UCSD-AML1 (cell line): ENCODE measurements at regions not wholly inside any gene's neighbourhood (a gene's known extent, or its start where the extent isn't known, plus 50 kb on each side); places are given as distances from the start of the nearest gene placed in this dataset.

Source experiments
- DNase-seq: peaks from one replicate; lab custom pipeline; 2025; ENCODE audit not compliant: unreplicated experiment; lab: John Stamatoyannopoulos, UW

- no peak for DNase-seq
Observed at GRCh38 chr4:145427991-145428390, 53.7 kb upstream of the SMAD1 start.

GRCh38 chr4:145427221-145427620 is 54.4 kb upstream of the SMAD1 start:
- no peak for DNase-seq

GRCh38 chr4:145423017-145423708 is 58.5 kb upstream of the SMAD1 start:
- no peak for DNase-seq

- DNase-seq: no peak
Observed at GRCh38 chr4:145420595-145421214, 60.9 kb upstream of the SMAD1 start.

- DNase-seq: no peak
Observed at GRCh38 chr4:145418739-145419138, 62.9 kb upstream of the SMAD1 start.

GRCh38 chr4:145417348-145418130 is 64.1 kb upstream of the SMAD1 start:
- no peak for DNase-seq

- DNase-seq: no peak
Observed at GRCh38 chr4:145414841-145415240, 66.8 kb upstream of the SMAD1 start.

- DNase-seq: no peak
Observed at GRCh38 chr4:145414226-145414625, 67.4 kb upstream of the SMAD1 start.

GRCh38 chr4:145406970-145407369 is 74.7 kb upstream of the SMAD1 start:
- DNase-seq: no peak

- no peak for DNase-seq
Observed at GRCh38 chr4:145404761-145405160, 76.9 kb upstream of the SMAD1 start.

GRCh38 chr4:145396581-145396980 is 85.1 kb upstream of the SMAD1 start:
- no peak for DNase-seq

- no peak for DNase-seq
Observed at GRCh38 chr4:145390571-145390970, 91.1 kb upstream of the SMAD1 start.

- DNase-seq: no peak
Observed at GRCh38 chr4:145389550-145389949, 92.1 kb upstream of the SMAD1 start.

- DNase-seq: no peak
Observed at GRCh38 chr4:145388043-145388442, 93.6 kb upstream of the SMAD1 start.

- DNase-seq: no peak
Observed at GRCh38 chr4:145387079-145387478, 94.6 kb upstream of the SMAD1 start.

GRCh38 chr4:145381163-145381562 is 100.5 kb upstream of the SMAD1 start:
- no peak for DNase-seq

- DNase-seq: no peak
Observed at GRCh38 chr4:145380123-145380522, 101.5 kb upstream of the SMAD1 start.

GRCh38 chr4:145375416-145375815 is 106.2 kb upstream of the SMAD1 start:
- no peak for DNase-seq

- no peak for DNase-seq
Observed at GRCh38 chr4:145352438-145353145, 129.1 kb upstream of the SMAD1 start.

GRCh38 chr4:145351922-145352321 is 129.7 kb upstream of the SMAD1 start:
- DNase-seq: no peak

GRCh38 chr4:145351162-145351561 is 130.5 kb upstream of the SMAD1 start:
- no peak for DNase-seq

- no peak for DNase-seq
Observed at GRCh38 chr4:145348291-145348690, 133.4 kb upstream of the SMAD1 start.
